H1 (cell line): ENCODE measurements at regions not wholly inside any gene's neighbourhood (a gene's known extent, or its start where the extent isn't known, plus 50 kb on each side); places are given as distances from the start of the nearest gene placed in this dataset.

Source experiments
- CTCF ChIA-PET: fragments of 300-600 bp; sonication (Branson Sonifier 250); formaldehyde crosslinking; loops from one replicate; lab custom pipeline; 2021; ENCODE audit not compliant: partially characterized antibody; lab: Charles Lee
- POLR2A ChIA-PET: fragments of 300-600 bp; sonication (Branson Sonifier 250); formaldehyde crosslinking; loops from one replicate; lab custom pipeline; 2021; ENCODE audit warnings: inconsistent platforms; ENCODE audit not compliant: partially characterized antibody; lab: Charles Lee
- DNase-seq, 2 experiments: peaks; one replicate each; pipeline versions ENCODE4 v3.0.0 to v3.0.0-alpha.2; 2010 to 2022; ENCODE audit warnings: low spot score in 2 of 2, low read depth in 1 of 2, mixed read lengths in 1 of 2
- FAIRE-seq: peaks from 2 replicates; lab custom pipeline; 2011; peaks lifted over from hg19 to GRCh38; lab: Jason Lieb, UNC
- H2AFZ ChIP-seq: 2 replicates; pipeline ENCODE4 v1.8.1; 2012; ENCODE audit warnings: low read length, inconsistent platforms
- H2AK5ac ChIP-seq: 2 replicates; pipeline ENCODE4 v1.6.1; 2013; ENCODE audit warnings: low read depth, low read length
- H2BK120ac ChIP-seq: replicated peaks from 2 replicates; pipeline ENCODE3; 2013; ENCODE audit warnings: low read depth, low read length, inconsistent platforms
- H2BK12ac ChIP-seq: 2 replicates; pipeline ENCODE4 v1.6.1; 2013; ENCODE audit warnings: low read depth, low read length
- H2BK15ac ChIP-seq: 2 replicates; pipeline ENCODE4 v1.6.1; 2013; ENCODE audit warnings: low read length
- H2BK20ac ChIP-seq: 2 replicates; pipeline ENCODE4 v1.6.1; 2013; ENCODE audit warnings: low read length
- H2BK5ac ChIP-seq: 2 replicates; pipeline ENCODE4 v1.6.1; 2013; ENCODE audit warnings: low read depth, low read length
- H3K14ac ChIP-seq: 2 replicates; pipeline ENCODE4 v1.6.1; 2013; ENCODE audit warnings: inconsistent platforms; ENCODE audit not compliant: insufficient read length
- H3K18ac ChIP-seq: 2 replicates; pipeline ENCODE4 v1.6.1; 2013; ENCODE audit warnings: low read length; ENCODE audit errors: extremely low read depth
- H3K23ac ChIP-seq: 2 replicates; pipeline ENCODE4 v1.6.1; 2013; ENCODE audit warnings: inconsistent platforms; ENCODE audit not compliant: insufficient read length
- H3K23me2 ChIP-seq: 2 replicates; pipeline ENCODE4 v1.6.1; 2013; ENCODE audit warnings: low read depth, low read length
- H3K27ac ChIP-seq: 2 replicates; pipeline ENCODE4 v1.6.1; 2011; ENCODE audit warnings: low read depth, low read length, inconsistent platforms
- H3K27me3 ChIP-seq, 4 experiments: replicated peaks in 1 of 4; 1 replicate in 1 of 4; 2 replicates in 3 of 4; pipeline versions ENCODE4 v1.6.1 to v1.8.1; 2011 to 2013; ENCODE audit warnings: low read length in 3 of 4, mild to moderate bottlenecking in 3 of 4, inconsistent platforms in 2 of 4, mixed read lengths in 2 of 4, moderate library complexity in 1 of 4; ENCODE audit not compliant: control insufficient read depth in 3 of 4, insufficient read depth in 3 of 4; ENCODE audit errors: extremely low read depth in 1 of 4
- H3K36me3 ChIP-seq, 4 experiments: 2 replicates each; pipeline versions ENCODE4 v1.6.1 to v1.8.1; 2011 to 2013; ENCODE audit warnings: mild to moderate bottlenecking in 4 of 4, low read length in 3 of 4, moderate library complexity in 2 of 4, control low read depth in 1 of 4, inconsistent platforms in 1 of 4; ENCODE audit not compliant: insufficient read depth in 4 of 4, control insufficient read depth in 2 of 4
- H3K4ac ChIP-seq: replicated peaks from 2 replicates; pipeline ENCODE3; 2013; ENCODE audit warnings: low read length, low read depth, mixed read lengths, inconsistent platforms; ENCODE audit not compliant: insufficient read length
- H3K4me1 ChIP-seq, 4 experiments: replicated peaks in 1 of 4; 1 replicate in 1 of 4; 2 replicates in 3 of 4; pipeline versions ENCODE4 v1.6.1 to v1.8.1; 2011 to 2013; ENCODE audit warnings: low read length in 3 of 4, inconsistent platforms in 2 of 4, mixed read lengths in 1 of 4; ENCODE audit not compliant: insufficient read depth in 4 of 4, control insufficient read depth in 3 of 4
- H3K4me2 ChIP-seq, 2 experiments: 2 replicates each; pipeline versions ENCODE4 v1.6.1 to v1.8.1; 2011 to 2013; ENCODE audit warnings: low read depth in 2 of 2, low read length in 2 of 2, control low read depth in 1 of 2, inconsistent platforms in 1 of 2, mild to moderate bottlenecking in 1 of 2; ENCODE audit not compliant: insufficient read depth in 1 of 2
- H3K4me3 ChIP-seq, 4 experiments: fragments of 200-600, 300-600 bp in 1 of 4; sonication (generic), shearing (Covaris generic), sonication (Bioruptor Twin) in 1 of 4; 2 replicates each; pipeline versions ENCODE4 v1.5.1 to v1.8.1; 2011 to 2016; ENCODE audit warnings: low read length in 4 of 4, low read depth in 3 of 4, control low read depth in 2 of 4, inconsistent platforms in 2 of 4, mild to moderate bottlenecking in 2 of 4, mixed read lengths in 1 of 4, moderate library complexity in 1 of 4; ENCODE audit not compliant: insufficient read depth in 2 of 4; ENCODE audit errors: extremely low read depth in 1 of 4
- H3K56ac ChIP-seq: replicated peaks from 2 replicates; pipeline ENCODE3; 2013; ENCODE audit warnings: low read depth, mild to moderate bottlenecking, mixed read lengths, low read length, inconsistent platforms; ENCODE audit not compliant: insufficient read length
- H3K79me1 ChIP-seq: 2 replicates; pipeline ENCODE4 v1.6.1; 2013; ENCODE audit warnings: low read depth, low read length, control low read depth
- H3K79me2 ChIP-seq, 2 experiments: 2 replicates each; pipeline versions ENCODE4 v1.6.1 to v1.8.1; 2012 to 2013; ENCODE audit warnings: low read length in 2 of 2, mild to moderate bottlenecking in 2 of 2, inconsistent platforms in 1 of 2; ENCODE audit not compliant: insufficient read depth in 2 of 2, control insufficient read depth in 1 of 2
- H3K9ac ChIP-seq, 4 experiments: replicated peaks in 1 of 4; 1 replicate in 1 of 4; 2 replicates in 3 of 4; pipeline versions ENCODE4 v1.6.1 to v1.8.1; 2011 to 2013; ENCODE audit warnings: low read depth in 3 of 4, low read length in 3 of 4, control low read depth in 2 of 4, mild to moderate bottlenecking in 2 of 4, moderate library complexity in 2 of 4, inconsistent platforms in 1 of 4; ENCODE audit errors: extremely low read depth in 1 of 4
- H3K9me3 ChIP-seq, 2 experiments: 2 replicates each; pipeline versions ENCODE4 v1.6.1 to v1.8.1; 2012 to 2013; ENCODE audit warnings: mild to moderate bottlenecking in 2 of 2, moderate library complexity in 2 of 2, control low read depth in 1 of 2, inconsistent platforms in 1 of 2, low read depth in 1 of 2, low read length in 1 of 2, mixed read lengths in 1 of 2; ENCODE audit not compliant: insufficient read depth in 2 of 2
- H4K20me1 ChIP-seq, 2 experiments: replicated peaks in 1 of 2; 2 replicates each; pipeline versions ENCODE3 to v1.8.1; 2011 to 2013; ENCODE audit warnings: inconsistent platforms in 2 of 2, low read length in 2 of 2, mild to moderate bottlenecking in 1 of 2; ENCODE audit not compliant: insufficient read depth in 2 of 2, control insufficient read depth in 1 of 2
- H4K5ac ChIP-seq: 2 replicates; pipeline ENCODE4 v1.6.1; 2013; ENCODE audit warnings: low read length, low read depth, mixed read lengths, inconsistent platforms; ENCODE audit not compliant: insufficient read length
- H4K8ac ChIP-seq: 2 replicates; pipeline ENCODE4 v1.8.0; 2013; ENCODE audit warnings: mild to moderate bottlenecking, moderate library complexity, low read length, inconsistent platforms; ENCODE audit not compliant: insufficient read depth; ENCODE audit errors: extremely low read depth
- H4K91ac ChIP-seq: replicated peaks from 2 replicates; pipeline ENCODE3; 2013; ENCODE audit warnings: low read length, mixed read lengths, inconsistent platforms; ENCODE audit not compliant: insufficient read length
- ATF3 ChIP-seq: IDR thresholded peaks from 2 replicates; pipeline ENCODE4 v1.6.1; 2011; ENCODE audit warnings: low read depth, mild to moderate bottlenecking, low read length; ENCODE audit not compliant: insufficient read depth
- EZH2 ChIP-seq: fragments of 200-600 bp; sonication (generic); IDR thresholded peaks from 2 replicates; pipeline ENCODE4 v1.7.1; 2012; ENCODE audit warnings: low read depth, mild to moderate bottlenecking, moderate library complexity, low read length, inconsistent platforms; ENCODE audit not compliant: severe bottlenecking
- FOSL1 ChIP-seq: IDR thresholded peaks from 2 replicates; pipeline ENCODE4 v1.6.1; 2011; ENCODE audit warnings: mild to moderate bottlenecking, low read depth, low read length, moderate library complexity; ENCODE audit not compliant: insufficient read depth
- GTF2F1 ChIP-seq: IDR thresholded peaks from 2 replicates; pipeline ENCODE4 v1.6.1; 2012; ENCODE audit warnings: low read depth, low read length, improper control_type of control experiment, borderline replicate concordance
- HDAC6 ChIP-seq: IDR thresholded peaks from one replicate; pipeline ENCODE4 v1.7.1; 2012; ENCODE audit warnings: low read depth, mild to moderate bottlenecking, inconsistent platforms, low read length, moderate library complexity
- JUN ChIP-seq: IDR thresholded peaks from 2 replicates; pipeline ENCODE4 v1.6.1; 2011; ENCODE audit warnings: low read depth, mild to moderate bottlenecking, improper control_type of control experiment, low read length
- KDM5A ChIP-seq: fragments of 200-600 bp; IDR thresholded peaks from 2 replicates; pipeline ENCODE4 v1.7.1; 2012; ENCODE audit warnings: mild to moderate bottlenecking, low read length, inconsistent platforms, mixed read lengths
- MAFK ChIP-seq: IDR thresholded peaks from 2 replicates; pipeline ENCODE4 v1.6.1; 2012; ENCODE audit warnings: low read depth, mild to moderate bottlenecking, improper control_type of control experiment, low read length
- PHF8 ChIP-seq: fragments of 200-600 bp; sonication (generic); conservative IDR thresholded peaks from 2 replicates; pipeline ENCODE4 v1.7.1; 2012; ENCODE audit warnings: low read depth, mild to moderate bottlenecking, inconsistent platforms, low read length, moderate library complexity
- SIX5 ChIP-seq: IDR thresholded peaks from 2 replicates; pipeline ENCODE4 v1.6.1; 2011; ENCODE audit warnings: mild to moderate bottlenecking, low read depth, low read length
- YY1 ChIP-seq: IDR thresholded peaks from 2 replicates; pipeline ENCODE4 v1.6.1; 2011; ENCODE audit warnings: low read depth, mild to moderate bottlenecking, low read length

DNA sequence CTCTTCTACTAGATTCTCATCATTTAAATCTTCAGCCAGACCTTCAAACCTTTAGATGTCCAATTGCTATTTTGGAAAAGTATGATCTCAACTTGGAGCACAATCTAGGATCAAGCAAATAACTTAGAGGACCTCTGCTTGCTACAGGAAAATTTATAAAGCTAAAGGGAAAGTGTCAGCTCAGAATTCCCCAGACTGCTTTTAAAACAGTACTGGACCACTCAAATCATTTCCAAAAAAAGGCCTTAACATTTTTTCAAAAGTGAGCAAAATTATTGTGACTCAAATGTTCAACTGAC, 169.8 kb downstream of the PARM1 start:
- Histone ChIP-seq H4K8ac (no peak overlapping the region), H3K79me2 (no peaks in the 10 kb centered on the region), H3K36me3 (no peaks in the 10 kb centered on the region), H3K56ac (no peak overlapping the region), H4K5ac (no peak overlapping the region), H3K4ac (no peak overlapping the region), H3K27me3 (no peaks in the 10 kb centered on the region), H3K9ac (no peak overlapping the region), H3K14ac (no peak overlapping the region), H4K91ac (no peak overlapping the region), H3K18ac (no peak overlapping the region), H3K9me3 (no peaks in the 10 kb centered on the region), H2BK120ac (no peak overlapping the region), H3K23ac (no peak overlapping the region), H3K27ac (no peak overlapping the region), H2AK5ac (no peak overlapping the region), H2AFZ (no peak overlapping the region), H3K79me1 (no peaks in the 10 kb centered on the region), H3K4me2 (no peak overlapping the region), H3K4me3 (no peak overlapping the region), H4K20me1 (no peaks in the 10 kb centered on the region), H3K23me2 (no peaks in the 10 kb centered on the region), H2BK15ac (no peak overlapping the region), H3K4me1 (no peaks in the 10 kb centered on the region), H2BK20ac (no peak overlapping the region), H2BK5ac (no peak overlapping the region), H2BK12ac (no peak overlapping the region)
- CTCF ChIA-PET, result interaction anchor here (1.2 to 1.4 kb wide), 2 partner anchors 170 to 227 kb away, joined by 4 read pairs; partner anchors contain the start of gene PARM1
- POLR2A ChIA-PET, result no interaction called here
- TF ChIP-seq YY1 (no peak), FOSL1 (no peak), MAFK (no peak), GTF2F1 (no peak), ATF3 (no peak), PHF8 (no peak), JUN (no peak), KDM5A (no peak), EZH2 (no peak), HDAC6 (no peak), SIX5 (no peak)
- no peak for DNase-seq
- FAIRE-seq, result no peak
